Naive thymus-derived CD4-positive, alpha-beta T cell (primary cell): ENCODE measurements at regions not wholly inside any gene's neighbourhood (a gene's known extent, or its start where the extent isn't known, plus 50 kb on each side); places are given as distances from the start of the nearest gene placed in this dataset.
"Not testable (repeated sequence)": the region's sequence is repeated elsewhere in the genome, so short reads cannot be mapped to it uniquely, and the experiment has no call there.

Experiments used
- ATAC-seq: fragments of 150-1000 bp; cut with Tn5 transposase; 2 replicates; pipeline ENCODE4 v1.10.0; 2021; ENCODE audit warnings: mild to moderate bottlenecking, moderate library complexity
- CTCF ChIA-PET: fragments of 350-600 bp; sonication (Branson Sonifier 250); formaldehyde crosslinking; loops from one replicate; lab custom pipeline; 2021; ENCODE audit warnings: antibody characterized with exemption; lab: Charles Lee
- POLR2A ChIA-PET: fragments of 350-600 bp; sonication (Branson Sonifier 250); formaldehyde crosslinking; loops from one replicate; lab custom pipeline; 2021; ENCODE audit warnings: antibody characterized with exemption, inconsistent platforms; lab: Charles Lee
- DNase-seq, 9 donors: peaks; one replicate each; pipeline versions ENCODE4 v3.0.0 to v3.0.0-alpha.2; 2020 to 2022; ENCODE audit warnings: mixed read lengths in 1 of 9
- H3K27ac ChIP-seq: one replicate; pipeline ENCODE4 v1.7.0; 2013; ENCODE audit warnings: mild to moderate bottlenecking, low read depth, low read length, moderate library complexity
- H3K27me3 ChIP-seq, 2 donors: one replicate each; pipeline ENCODE4 v1.7.0; 2013; ENCODE audit warnings: low read length in 2 of 2, mild to moderate bottlenecking in 2 of 2, moderate library complexity in 2 of 2; ENCODE audit not compliant: control insufficient read depth in 2 of 2, insufficient read depth in 2 of 2
- H3K36me3 ChIP-seq, 3 experiments: 1 replicate in 2 of 3; 2 replicates in 1 of 3; pipeline ENCODE4 v1.7.0; 2013; ENCODE audit warnings: low read length in 3 of 3, mild to moderate bottlenecking in 3 of 3, moderate library complexity in 1 of 3; ENCODE audit not compliant: insufficient read depth in 3 of 3, control insufficient read depth in 2 of 3
- H3K4me1 ChIP-seq, 2 donors: one replicate each; pipeline ENCODE4 v1.7.0; 2013; ENCODE audit warnings: low read length in 2 of 2, mild to moderate bottlenecking in 2 of 2, moderate library complexity in 1 of 2; ENCODE audit not compliant: control insufficient read depth in 2 of 2, insufficient read depth in 2 of 2
- H3K4me3 ChIP-seq: 2 replicates; pipeline ENCODE4 v1.7.0; 2013; ENCODE audit warnings: mild to moderate bottlenecking, low read length
- H3K9me3 ChIP-seq, 3 experiments: 1 replicate in 2 of 3; 2 replicates in 1 of 3; pipeline ENCODE4 v1.7.0; 2013; ENCODE audit warnings: low read length in 3 of 3; ENCODE audit not compliant: control insufficient read depth in 2 of 3
- H3K27ac Mint-ChIP-seq, 9 donors: one replicate each; pipeline ENCODE4 v1.8.0; 2020 to 2022; ENCODE audit warnings: mixed read lengths in 9 of 9, mild to moderate bottlenecking in 8 of 9, moderate library complexity in 5 of 9, inconsistent platforms in 2 of 9
- H3K27me3 Mint-ChIP-seq, 5 donors: one replicate each; pipeline ENCODE4 v1.8.0; 2021 to 2022; ENCODE audit warnings: mixed read lengths in 5 of 5, mild to moderate bottlenecking in 1 of 5
- H3K36me3 Mint-ChIP-seq, 5 donors: one replicate each; pipeline ENCODE4 v1.8.0; 2020 to 2022; ENCODE audit warnings: mixed read lengths in 5 of 5, mild to moderate bottlenecking in 3 of 5, inconsistent platforms in 1 of 5
- H3K4me1 Mint-ChIP-seq, 7 donors: one replicate each; pipeline ENCODE4 v1.8.0; 2020 to 2022; ENCODE audit warnings: mixed read lengths in 7 of 7, mild to moderate bottlenecking in 3 of 7, inconsistent platforms in 1 of 7
- H3K4me3 Mint-ChIP-seq, 10 donors: one replicate each; pipeline ENCODE4 v1.8.0; 2020 to 2022; ENCODE audit warnings: mild to moderate bottlenecking in 10 of 10, mixed read lengths in 10 of 10, moderate library complexity in 6 of 10, inconsistent platforms in 2 of 10
- H3K9me3 Mint-ChIP-seq, 11 donors: one replicate each; pipeline ENCODE4 v1.8.0; 2020 to 2022; ENCODE audit warnings: mixed read lengths in 11 of 11, mild to moderate bottlenecking in 4 of 11, inconsistent platforms in 1 of 11, moderate library complexity in 1 of 11
- intact Hi-C, 2 donors: fragments of 100-400 bp; cut with micrococcal nuclease; formaldehyde crosslinking; loops; one replicate each; pipeline ENCODE4 v1.15.1; 2023

DNA sequence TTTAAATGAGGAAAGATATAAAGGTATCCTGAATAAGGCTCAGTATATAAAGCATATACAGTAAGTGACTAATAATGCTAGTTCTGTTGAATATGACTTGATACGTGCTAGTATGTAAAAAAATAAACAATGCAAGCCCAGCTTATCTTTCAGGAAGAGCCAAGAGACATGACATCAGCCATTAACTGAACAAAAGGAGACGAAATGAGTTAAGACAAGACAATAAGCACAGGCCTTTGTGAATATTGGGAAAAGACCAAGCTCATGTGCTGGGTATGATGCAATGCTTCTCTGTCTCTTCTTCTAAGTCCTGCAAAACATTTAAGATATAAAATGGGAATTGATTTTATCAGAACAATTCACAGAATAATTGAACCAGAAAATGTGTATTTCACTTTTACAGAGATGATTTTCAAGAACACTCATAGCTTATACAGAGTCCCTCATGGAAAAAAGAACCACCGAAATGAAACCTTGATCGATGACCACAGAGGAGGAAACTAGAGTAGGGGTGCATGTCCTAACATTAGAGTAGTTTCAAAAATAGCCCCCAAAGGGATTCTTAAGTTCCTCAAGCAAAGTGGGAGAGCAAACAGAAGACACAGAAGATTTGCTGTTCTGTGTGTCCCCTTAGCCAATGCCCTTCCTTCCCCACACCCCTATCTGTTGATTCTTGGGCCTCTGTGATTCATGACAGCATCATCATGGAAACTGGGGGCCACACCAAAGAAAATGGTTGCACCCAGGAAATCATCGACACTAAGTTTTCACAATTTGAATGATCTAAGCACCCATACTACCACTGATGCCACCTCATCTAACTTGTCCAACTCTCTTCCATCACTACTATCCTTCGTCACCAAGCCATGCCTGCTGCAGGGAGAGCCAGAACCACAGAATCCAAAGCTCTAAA lies 68.0 kb upstream of the CRIM1 start:
- no peak overlapping the region for H3K27ac ChIP-seq
- DNase-seq (no peak), ATAC-seq (no peak)
- H3K27me3 ChIP-seq, result no peaks in the 10 kb centered on the region
- no peaks in the 10 kb centered on the region for H3K9me3 ChIP-seq
- H3K36me3 ChIP-seq, result no peaks in the 10 kb centered on the region
- Mint-ChIP-seq H3K27me3 (no peaks in the 10 kb centered on the region), H3K4me3 (no peak overlapping the region), H3K36me3 (peaks cover 0 to 4% (median 0%) of the 10 kb centered on the region in 5 donors), H3K9me3 (peaks cover 0 to 14% (median 0%) of the 10 kb centered on the region in 11 donors), H3K27ac (no peak overlapping the region), H3K4me1 (peaks cover 0 to 5% (median 0%) of the 10 kb centered on the region in 7 donors)
- POLR2A ChIA-PET, result no interaction called here
- H3K4me1 ChIP-seq, result no peaks in the 10 kb centered on the region
- no peak overlapping the region for H3K4me3 ChIP-seq
- intact Hi-C loops, result loop anchor here in 1 of 2 donors (5.0 kb wide), 1 partner anchor 45 kb away; no protein-coding TSS in a partner anchor
- CTCF ChIA-PET, result interaction anchor here (0.7 to 1.2 kb wide), 2 partner anchors 31 to 38 kb away, joined by 3 read pairs; no protein-coding TSS in a partner anchor

DNA sequence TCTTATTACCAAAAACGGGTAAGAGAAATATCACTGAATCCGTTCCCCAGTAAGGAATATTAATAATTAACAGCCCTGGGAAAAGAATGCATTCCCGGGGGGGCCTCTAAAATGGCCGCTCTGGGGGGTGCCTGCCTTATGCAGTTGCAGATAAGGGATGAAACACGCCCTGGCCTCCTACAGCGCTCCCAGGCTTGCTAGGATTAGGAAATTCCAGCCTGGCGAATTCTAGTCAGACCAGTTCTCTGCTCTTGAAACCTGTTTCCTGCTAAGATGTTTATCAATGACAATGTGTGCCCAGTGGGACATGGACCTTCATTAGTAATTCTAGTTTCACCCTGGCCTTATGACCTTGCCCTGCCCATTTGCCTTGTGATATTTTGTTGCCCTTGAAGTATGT lies 76.1 kb upstream of the CRIM1 start:
- H3K27ac ChIP-seq, DNase-seq, H3K36me3 ChIP-seq, H3K4me1 Mint-ChIP-seq, CTCF ChIA-PET, POLR2A ChIA-PET, H3K9me3 ChIP-seq, ATAC-seq, H3K4me1 ChIP-seq, H3K4me3 Mint-ChIP-seq, H3K27me3 Mint-ChIP-seq, H3K27ac Mint-ChIP-seq, H3K27me3 ChIP-seq, H3K4me3 ChIP-seq, intact Hi-C loops: not testable (repeated sequence)
- H3K36me3 Mint-ChIP-seq, result peaks cover 0 to 16% (median 8%) of the 10 kb centered on the region in 5 donors
- H3K9me3 Mint-ChIP-seq, result peaks cover 4 to 34% (median 18%) of the 10 kb centered on the region in 11 donors

DNA sequence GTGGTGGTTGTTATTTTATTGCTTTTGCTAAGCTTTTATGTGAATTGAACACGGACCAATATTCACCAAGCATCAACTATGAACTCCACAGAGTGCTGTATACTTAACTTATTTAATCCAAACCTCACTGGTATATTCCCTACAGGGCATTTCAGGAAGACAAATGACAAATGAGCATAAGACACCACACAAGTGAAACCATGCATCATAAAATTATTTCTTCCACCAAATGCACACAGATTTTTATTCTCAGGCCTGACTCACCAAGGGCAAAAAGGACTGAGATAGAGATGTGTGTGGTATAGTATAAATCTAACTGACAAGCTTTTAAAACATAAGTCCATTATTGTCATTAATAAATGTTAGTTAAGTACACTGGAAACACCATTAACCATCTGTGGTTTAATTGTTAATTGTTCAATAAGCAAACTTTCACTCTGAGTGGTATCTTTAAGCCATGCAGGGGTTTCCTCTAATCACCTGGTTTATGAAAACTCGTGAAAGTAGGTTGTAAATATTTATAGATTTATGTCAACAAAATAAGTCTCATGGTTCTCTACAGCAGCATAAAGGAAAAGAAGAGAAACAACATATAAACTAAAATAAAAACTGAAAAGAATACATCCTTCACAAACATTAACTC lies 77.6 kb upstream of the CRIM1 start:
- Histone ChIP-seq H3K27ac (no peak overlapping the region), H3K4me1 (no peaks in the 10 kb centered on the region), H3K27me3 (no peaks in the 10 kb centered on the region), H3K9me3 (no peaks in the 10 kb centered on the region), H3K4me3 (no peak overlapping the region), H3K36me3 (no peaks in the 10 kb centered on the region)
- no peak overlapping the region for H3K27ac Mint-ChIP-seq
- DNase-seq, result no peak
- POLR2A ChIA-PET, result no interaction called here
- intact Hi-C loops, result no loop called here
- H3K4me3 Mint-ChIP-seq, result no peak overlapping the region
- ATAC-seq, result no peak
- H3K36me3 Mint-ChIP-seq, result peaks cover 0 to 16% (median 8%) of the 10 kb centered on the region in 5 donors
- peaks cover 0 to 2% (median 0%) of the 10 kb centered on the region in 7 donors for H3K4me1 Mint-ChIP-seq
- CTCF ChIA-PET, result no interaction called here
- peaks cover 4 to 34% (median 16%) of the 10 kb centered on the region in 11 donors for H3K9me3 Mint-ChIP-seq
- H3K27me3 Mint-ChIP-seq, result peaks cover 0 to 3% (median 0%) of the 10 kb centered on the region in 5 donors

DNA sequence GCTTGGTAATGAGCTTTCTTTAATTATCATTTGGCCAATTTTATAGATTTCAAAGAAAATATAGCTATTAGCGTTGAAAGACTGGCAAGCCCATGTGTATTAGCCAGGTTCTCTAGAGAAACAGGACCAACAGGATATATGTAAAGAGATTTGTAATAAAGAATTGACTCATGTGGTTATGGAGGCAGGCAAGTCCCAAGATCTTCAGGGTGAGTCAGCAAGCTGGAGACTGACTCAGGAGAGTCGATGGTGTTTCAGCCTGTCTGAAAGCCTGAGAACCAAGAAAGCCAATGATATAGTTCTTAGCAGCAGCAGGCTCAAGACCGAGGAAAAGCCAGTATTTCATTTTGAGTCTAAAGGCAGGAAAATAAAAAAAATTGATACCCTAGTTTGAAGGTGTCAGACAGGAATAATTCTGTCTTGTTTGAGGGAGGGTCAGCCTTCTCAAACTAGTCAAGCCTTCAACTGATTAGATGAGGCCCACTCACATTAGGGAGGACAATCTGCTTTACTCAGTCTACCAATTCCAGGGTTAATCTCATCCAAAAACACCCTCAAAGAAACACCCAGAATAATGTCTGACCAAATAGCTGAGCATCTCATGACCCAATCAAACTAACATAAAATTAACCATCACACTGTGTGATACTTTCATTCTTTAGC lies 78.3 kb upstream of the CRIM1 start:
- Histone ChIP-seq H3K9me3 (no peaks in the 10 kb centered on the region), H3K27me3 (no peaks in the 10 kb centered on the region), H3K36me3 (no peaks in the 10 kb centered on the region), H3K27ac (no peak overlapping the region), H3K4me3 (no peak overlapping the region), H3K4me1 (no peaks in the 10 kb centered on the region)
- Mint-ChIP-seq H3K9me3 (peaks cover 4 to 34% (median 14%) of the 10 kb centered on the region in 11 donors), H3K27me3 (peaks cover 0 to 3% (median 0%) of the 10 kb centered on the region in 5 donors), H3K27ac (no peak overlapping the region), H3K36me3 (peaks cover 0 to 16% (median 8%) of the 10 kb centered on the region in 5 donors), H3K4me3 (no peak overlapping the region), H3K4me1 (peaks cover 0 to 2% (median 0%) of the 10 kb centered on the region in 7 donors)
- no peak for ATAC-seq
- ChIA-PET CTCF (no interaction called here), POLR2A (no interaction called here)
- DNase-seq, result no peak
- intact Hi-C loops, result no loop called here

DNA sequence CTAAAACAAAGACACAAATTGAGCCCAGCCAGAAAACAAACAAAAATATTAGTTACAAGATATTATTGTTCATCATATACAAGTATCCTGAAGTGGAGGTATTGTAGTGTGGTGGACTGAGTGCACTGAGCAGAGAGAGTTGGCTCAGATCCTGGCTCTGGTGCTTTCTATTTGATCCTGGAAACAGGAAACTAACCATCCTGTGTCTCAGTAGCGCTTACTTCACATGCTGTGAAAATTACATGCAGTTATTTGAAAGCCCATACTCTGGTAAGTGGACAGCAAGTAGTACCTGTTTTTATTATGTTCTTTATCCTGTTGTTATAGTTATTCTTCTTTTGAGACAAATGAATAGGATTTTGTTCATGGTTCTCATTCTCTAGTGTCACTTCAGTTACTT lies 84.3 kb upstream of the CRIM1 start:
- Mint-ChIP-seq H3K27me3 (peaks cover 0 to 4% (median 0%) of the 10 kb centered on the region in 5 donors), H3K9me3 (peaks cover 0 to 21% (median 15%) of the 10 kb centered on the region in 11 donors), H3K4me1 (peaks cover 7 to 13% (median 12%) of the 10 kb centered on the region in 7 donors), H3K36me3 (peaks cover 0 to 16% (median 6%) of the 10 kb centered on the region in 5 donors), H3K27ac (peak overlapping the region in 1 of 9 donors; percentile 4), H3K4me3 (peak overlapping the region in 3 of 10 donors; percentile 7 to 16 (median 8))
- H3K36me3 ChIP-seq, result no peaks in the 10 kb centered on the region
- DNase-seq (no peak), ATAC-seq (no peak)
- peaks cover 0 to 13% (median 0%) of the 10 kb centered on the region in 3 experiments for H3K9me3 ChIP-seq
- no peak overlapping the region for H3K4me3 ChIP-seq
- H3K27me3 ChIP-seq, result no peaks in the 10 kb centered on the region
- peaks cover 0 to 3% of the 10 kb centered on the region in 2 donors for H3K4me1 ChIP-seq
- H3K27ac ChIP-seq, result no peak overlapping the region
- CTCF ChIA-PET, result no interaction called here
- intact Hi-C loops, result loop anchor here in 1 of 2 donors (2.0 kb wide), 1 partner anchor 24 kb away; no protein-coding TSS in a partner anchor
- POLR2A ChIA-PET, result no interaction called here

DNA sequence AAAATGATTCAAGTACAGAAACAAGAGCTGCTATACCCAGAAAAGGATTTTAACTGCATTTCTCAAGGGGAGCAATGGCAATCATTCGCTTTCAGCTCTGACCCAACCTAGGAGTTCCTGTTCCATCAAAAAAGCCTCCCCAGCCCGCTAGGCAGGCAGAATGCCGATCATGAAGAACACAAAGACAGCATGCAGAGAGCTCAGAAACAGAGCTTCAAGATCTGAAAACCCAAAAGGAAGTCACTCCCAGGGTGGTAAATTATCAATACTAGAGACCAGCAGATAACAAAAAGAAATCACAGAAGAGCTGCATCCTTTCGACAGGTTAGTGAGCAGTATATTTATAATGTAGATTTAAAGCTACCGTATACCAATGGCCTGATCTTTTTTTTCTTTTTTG lies 84.8 kb upstream of the CRIM1 start:
- ATAC-seq, result no peak
- peaks cover 7 to 13% (median 12%) of the 10 kb centered on the region in 7 donors for H3K4me1 Mint-ChIP-seq
- Histone ChIP-seq H3K27ac (no peak overlapping the region), H3K36me3 (no peaks in the 10 kb centered on the region), H3K27me3 (no peaks in the 10 kb centered on the region), H3K9me3 (peaks cover 0 to 13% (median 0%) of the 10 kb centered on the region in 3 experiments), H3K4me3 (no peak overlapping the region), H3K4me1 (peaks cover 0 to 3% of the 10 kb centered on the region in 2 donors)
- H3K27ac Mint-ChIP-seq, result no peak overlapping the region
- intact Hi-C loops, result loop anchor here in 1 of 2 donors (2.0 kb wide), 1 partner anchor 24 kb away; no protein-coding TSS in a partner anchor
- peak overlapping the region in 3 of 10 donors; percentile 7 to 16 (median 8) for H3K4me3 Mint-ChIP-seq
- H3K27me3 Mint-ChIP-seq, result peaks cover 0 to 4% (median 0%) of the 10 kb centered on the region in 5 donors
- H3K36me3 Mint-ChIP-seq, result peaks cover 0 to 17% (median 6%) of the 10 kb centered on the region in 5 donors
- DNase-seq, result peak in 1 of 9 donors; percentile 4
- POLR2A ChIA-PET, result interaction anchor here (0.6 kb wide), 1 partner anchor 314 kb away, joined by 3 read pairs; no protein-coding TSS in a partner anchor
- H3K9me3 Mint-ChIP-seq, result peaks cover 0 to 26% (median 16%) of the 10 kb centered on the region in 11 donors
- CTCF ChIA-PET, result interaction anchor here (0.5 kb wide), 1 partner anchor 13 kb away, joined by 3 read pairs; no protein-coding TSS in a partner anchor
